ENCODE measurements at regions not wholly inside any gene's neighbourhood (a gene's known extent, or its start where the extent isn't known, plus 50 kb on each side); places are given as distances from the start of the nearest gene placed in this dataset.

DNA sequence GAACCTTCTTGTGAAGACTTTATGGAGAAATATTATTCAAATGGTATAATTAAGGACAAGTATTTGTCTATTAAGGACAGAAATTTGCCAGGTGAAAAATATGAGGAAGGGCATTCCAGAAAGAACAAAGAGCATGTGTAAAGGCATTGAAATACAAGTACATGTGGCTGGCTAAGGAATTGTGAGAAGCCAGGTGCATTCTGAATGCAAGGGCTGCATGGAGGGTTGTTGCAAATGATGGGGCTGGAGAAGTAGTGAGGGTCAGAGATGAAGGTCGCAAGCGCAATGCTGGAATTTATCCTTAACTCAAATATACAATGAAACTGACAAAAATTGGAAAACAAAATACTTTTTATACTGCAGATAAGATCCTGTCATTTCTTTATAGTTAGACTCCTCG lies 437.7 kb downstream of the ADAMTS20 start:
- TF ChIP-seq ETV6 (CRISPR knock-in tag; IDR thresholded peaks at IDR 0.05) (no peak), JUN (CRISPR knock-in tag; IDR thresholded peaks at IDR 0.05) (no peak), AFF4 (CRISPR knock-in tag; IDR thresholded peaks at IDR 0.05; ENCODE audit: borderline replicate concordance) (no peak), NFATC4 (CRISPR knock-in tag; IDR thresholded peaks at IDR 0.05) (no peak), NFYB (CRISPR knock-in tag; conservative IDR thresholded peaks at IDR 0.05; ENCODE audit: low read depth) (no peak), ZNF317 (CRISPR knock-in tag; IDR thresholded peaks at IDR 0.05; ENCODE audit: borderline replicate concordance, low read depth) (no peak), RORB (CRISPR knock-in tag; IDR thresholded peaks at IDR 0.05) (no peak)
- TF ChIP-seq, protein P1, sequence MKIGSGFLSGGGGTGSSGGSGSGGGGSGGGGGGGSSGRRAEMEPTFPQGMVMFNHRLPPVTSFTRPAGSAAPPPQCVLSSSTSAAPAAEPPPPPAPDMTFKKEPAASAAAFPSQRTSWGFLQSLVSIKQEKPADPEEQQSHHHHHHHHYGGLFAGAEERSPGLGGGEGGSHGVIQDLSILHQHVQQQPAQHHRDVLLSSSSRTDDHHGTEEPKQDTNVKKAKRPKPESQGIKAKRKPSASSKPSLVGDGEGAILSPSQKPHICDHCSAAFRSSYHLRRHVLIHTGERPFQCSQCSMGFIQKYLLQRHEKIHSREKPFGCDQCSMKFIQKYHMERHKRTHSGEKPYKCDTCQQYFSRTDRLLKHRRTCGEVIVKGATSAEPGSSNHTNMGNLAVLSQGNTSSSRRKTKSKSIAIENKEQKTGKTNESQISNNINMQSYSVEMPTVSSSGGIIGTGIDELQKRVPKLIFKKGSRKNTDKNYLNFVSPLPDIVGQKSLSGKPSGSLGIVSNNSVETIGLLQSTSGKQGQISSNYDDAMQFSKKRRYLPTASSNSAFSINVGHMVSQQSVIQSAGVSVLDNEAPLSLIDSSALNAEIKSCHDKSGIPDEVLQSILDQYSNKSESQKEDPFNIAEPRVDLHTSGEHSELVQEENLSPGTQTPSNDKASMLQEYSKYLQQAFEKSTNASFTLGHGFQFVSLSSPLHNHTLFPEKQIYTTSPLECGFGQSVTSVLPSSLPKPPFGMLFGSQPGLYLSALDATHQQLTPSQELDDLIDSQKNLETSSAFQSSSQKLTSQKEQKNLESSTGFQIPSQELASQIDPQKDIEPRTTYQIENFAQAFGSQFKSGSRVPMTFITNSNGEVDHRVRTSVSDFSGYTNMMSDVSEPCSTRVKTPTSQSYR (CRISPR knock-in tag; IDR thresholded peaks at IDR 0.05), result no peak
- TF ChIP-seq, protein P2, sequence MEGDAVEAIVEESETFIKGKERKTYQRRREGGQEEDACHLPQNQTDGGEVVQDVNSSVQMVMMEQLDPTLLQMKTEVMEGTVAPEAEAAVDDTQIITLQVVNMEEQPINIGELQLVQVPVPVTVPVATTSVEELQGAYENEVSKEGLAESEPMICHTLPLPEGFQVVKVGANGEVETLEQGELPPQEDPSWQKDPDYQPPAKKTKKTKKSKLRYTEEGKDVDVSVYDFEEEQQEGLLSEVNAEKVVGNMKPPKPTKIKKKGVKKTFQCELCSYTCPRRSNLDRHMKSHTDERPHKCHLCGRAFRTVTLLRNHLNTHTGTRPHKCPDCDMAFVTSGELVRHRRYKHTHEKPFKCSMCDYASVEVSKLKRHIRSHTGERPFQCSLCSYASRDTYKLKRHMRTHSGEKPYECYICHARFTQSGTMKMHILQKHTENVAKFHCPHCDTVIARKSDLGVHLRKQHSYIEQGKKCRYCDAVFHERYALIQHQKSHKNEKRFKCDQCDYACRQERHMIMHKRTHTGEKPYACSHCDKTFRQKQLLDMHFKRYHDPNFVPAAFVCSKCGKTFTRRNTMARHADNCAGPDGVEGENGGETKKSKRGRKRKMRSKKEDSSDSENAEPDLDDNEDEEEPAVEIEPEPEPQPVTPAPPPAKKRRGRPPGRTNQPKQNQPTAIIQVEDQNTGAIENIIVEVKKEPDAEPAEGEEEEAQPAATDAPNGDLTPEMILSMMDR (IDR thresholded peaks at IDR 0.05), result no peak
- TF ChIP-seq, protein P3, sequence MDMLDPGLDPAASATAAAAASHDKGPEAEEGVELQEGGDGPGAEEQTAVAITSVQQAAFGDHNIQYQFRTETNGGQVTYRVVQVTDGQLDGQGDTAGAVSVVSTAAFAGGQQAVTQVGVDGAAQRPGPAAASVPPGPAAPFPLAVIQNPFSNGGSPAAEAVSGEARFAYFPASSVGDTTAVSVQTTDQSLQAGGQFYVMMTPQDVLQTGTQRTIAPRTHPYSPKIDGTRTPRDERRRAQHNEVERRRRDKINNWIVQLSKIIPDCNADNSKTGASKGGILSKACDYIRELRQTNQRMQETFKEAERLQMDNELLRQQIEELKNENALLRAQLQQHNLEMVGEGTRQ (CRISPR knock-in tag; IDR thresholded peaks at IDR 0.05), result no peak
- TF ChIP-seq, protein P4, sequence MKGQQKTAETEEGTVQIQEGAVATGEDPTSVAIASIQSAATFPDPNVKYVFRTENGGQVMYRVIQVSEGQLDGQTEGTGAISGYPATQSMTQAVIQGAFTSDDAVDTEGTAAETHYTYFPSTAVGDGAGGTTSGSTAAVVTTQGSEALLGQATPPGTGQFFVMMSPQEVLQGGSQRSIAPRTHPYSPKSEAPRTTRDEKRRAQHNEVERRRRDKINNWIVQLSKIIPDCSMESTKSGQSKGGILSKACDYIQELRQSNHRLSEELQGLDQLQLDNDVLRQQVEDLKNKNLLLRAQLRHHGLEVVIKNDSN (CRISPR knock-in tag; IDR thresholded peaks at IDR 0.05), result no peak

Data from WTC11 (cell line).